Activated naive CD4-positive, alpha-beta T cell treated with anti-CD3 and anti-CD28 coated beads, Interleukin-2, amount 50 U/mL, for 24 hours (primary cell): ENCODE measurements at regions not wholly inside any gene's neighbourhood (a gene's known extent, or its start where the extent isn't known, plus 50 kb on each side); places are given as distances from the start of the nearest gene placed in this dataset.
"Not testable (repeated sequence)": the region's sequence is repeated elsewhere in the genome, so short reads cannot be mapped to it uniquely, and the experiment has no call there.

Source experiments
- H3K27ac Mint-ChIP-seq: one replicate; pipeline ENCODE4 v1.8.0; 2021; ENCODE audit warnings: mild to moderate bottlenecking, mixed read lengths
- H3K27me3 Mint-ChIP-seq: one replicate; pipeline ENCODE4 v1.8.0; 2021; ENCODE audit warnings: mixed read lengths
- H3K36me3 Mint-ChIP-seq: one replicate; pipeline ENCODE4 v1.8.0; 2021; ENCODE audit warnings: mixed read lengths
- H3K4me1 Mint-ChIP-seq: one replicate; pipeline ENCODE4 v1.8.0; 2021; ENCODE audit warnings: mixed read lengths
- H3K4me3 Mint-ChIP-seq: one replicate; pipeline ENCODE4 v1.8.0; 2021; ENCODE audit warnings: mild to moderate bottlenecking, mixed read lengths
- H3K9me3 Mint-ChIP-seq: one replicate; pipeline ENCODE4 v1.8.0; 2021; ENCODE audit warnings: mixed read lengths

- H3K4me3 Mint-ChIP-seq, result no peak overlapping the region
- H3K27me3 Mint-ChIP-seq, result no peaks in the 10 kb centered on the region
- H3K9me3 Mint-ChIP-seq, result no peaks in the 10 kb centered on the region
- no peaks in the 10 kb centered on the region for H3K36me3 Mint-ChIP-seq
- H3K4me1 Mint-ChIP-seq, result no peaks in the 10 kb centered on the region
- no peak overlapping the region for H3K27ac Mint-ChIP-seq
Measured at GRCh38 chr4:66929748-66930147, 615.6 kb downstream of the CENPC start.

- not testable (repeated sequence) for H3K27me3 Mint-ChIP-seq, H3K9me3 Mint-ChIP-seq, H3K4me1 Mint-ChIP-seq, H3K36me3 Mint-ChIP-seq, H3K4me3 Mint-ChIP-seq, H3K27ac Mint-ChIP-seq
Measured at GRCh38 chr4:66928881-66929280, 616.4 kb downstream of the CENPC start.

- H3K27ac Mint-ChIP-seq, result no peak overlapping the region
Measured at GRCh38 chr4:66927937-66928336, 617.4 kb downstream of the CENPC start.

GRCh38 chr4:66926687-66927086 lies 618.6 kb downstream of the CENPC start:
- H3K36me3 Mint-ChIP-seq, result no peaks in the 10 kb centered on the region
- no peak overlapping the region for H3K4me3 Mint-ChIP-seq
- H3K9me3 Mint-ChIP-seq, result peaks cover 10% of the 10 kb centered on the region
- H3K4me1 Mint-ChIP-seq, result no peaks in the 10 kb centered on the region
- no peak overlapping the region for H3K27ac Mint-ChIP-seq
- no peaks in the 10 kb centered on the region for H3K27me3 Mint-ChIP-seq

More at GRCh38 chr4:66927937-66928336, 617.4 kb downstream of the CENPC start:
- Mint-ChIP-seq H3K27me3 (no peaks in the 10 kb centered on the region), H3K4me1 (no peaks in the 10 kb centered on the region), H3K9me3 (peaks cover 6% of the 10 kb centered on the region), H3K36me3 (no peaks in the 10 kb centered on the region), H3K4me3 (no peak overlapping the region)

GRCh38 chr4:66923081-66923865 lies 622.0 kb downstream of the CENPC start:
- no peaks in the 10 kb centered on the region for H3K27me3 Mint-ChIP-seq
- H3K36me3 Mint-ChIP-seq, result no peaks in the 10 kb centered on the region
- no peak overlapping the region for H3K4me3 Mint-ChIP-seq
- H3K4me1 Mint-ChIP-seq, result no peaks in the 10 kb centered on the region
- peaks cover 10% of the 10 kb centered on the region for H3K9me3 Mint-ChIP-seq
- no peak overlapping the region for H3K27ac Mint-ChIP-seq

GRCh38 chr4:66921433-66921832 lies 623.9 kb downstream of the CENPC start:
- Mint-ChIP-seq H3K27me3 (no peaks in the 10 kb centered on the region), H3K36me3 (no peaks in the 10 kb centered on the region), H3K4me3 (no peak overlapping the region), H3K27ac (no peak overlapping the region), H3K4me1 (no peaks in the 10 kb centered on the region), H3K9me3 (peaks cover 17% of the 10 kb centered on the region)

- Mint-ChIP-seq H3K36me3 (no peaks in the 10 kb centered on the region), H3K4me3 (no peak overlapping the region), H3K27ac (no peak overlapping the region), H3K27me3 (no peaks in the 10 kb centered on the region), H3K4me1 (no peaks in the 10 kb centered on the region), H3K9me3 (peaks cover 17% of the 10 kb centered on the region)
Measured at GRCh38 chr4:66920514-66920913, 624.8 kb downstream of the CENPC start.

GRCh38 chr4:66911880-66912279 lies 633.4 kb downstream of the CENPC start:
- Mint-ChIP-seq H3K27ac (no peak overlapping the region), H3K4me1 (no peaks in the 10 kb centered on the region), H3K4me3 (no peak overlapping the region), H3K36me3 (no peaks in the 10 kb centered on the region), H3K27me3 (no peaks in the 10 kb centered on the region), H3K9me3 (peaks cover 20% of the 10 kb centered on the region)

GRCh38 chr4:66906314-66906713 lies 639.0 kb downstream of the CENPC start:
- peaks cover 18% of the 10 kb centered on the region for H3K9me3 Mint-ChIP-seq
- no peak overlapping the region for H3K4me3 Mint-ChIP-seq

GRCh38 chr4:66899422-66900065 lies 645.8 kb downstream of the CENPC start:
- H3K27ac Mint-ChIP-seq, result no peak overlapping the region
- H3K4me3 Mint-ChIP-seq, result no peak overlapping the region
- H3K36me3 Mint-ChIP-seq, result no peaks in the 10 kb centered on the region
- no peaks in the 10 kb centered on the region for H3K27me3 Mint-ChIP-seq
- H3K9me3 Mint-ChIP-seq, result peaks cover 8% of the 10 kb centered on the region
- no peaks in the 10 kb centered on the region for H3K4me1 Mint-ChIP-seq

More at GRCh38 chr4:66906314-66906713, 639.0 kb downstream of the CENPC start:
- H3K27me3 Mint-ChIP-seq, result no peaks in the 10 kb centered on the region
- H3K36me3 Mint-ChIP-seq, result no peaks in the 10 kb centered on the region
- no peak overlapping the region for H3K27ac Mint-ChIP-seq
- H3K4me1 Mint-ChIP-seq, result no peaks in the 10 kb centered on the region

GRCh38 chr4:66893807-66894206 lies 651.5 kb downstream of the CENPC start:
- Mint-ChIP-seq H3K27me3 (no peaks in the 10 kb centered on the region), H3K27ac (no peak overlapping the region), H3K4me1 (no peaks in the 10 kb centered on the region), H3K36me3 (no peaks in the 10 kb centered on the region), H3K9me3 (peaks cover 8% of the 10 kb centered on the region), H3K4me3 (no peak overlapping the region)

GRCh38 chr4:66887061-66887460 lies 658.2 kb downstream of the CENPC start:
- no peaks in the 10 kb centered on the region for H3K4me1 Mint-ChIP-seq
- no peaks in the 10 kb centered on the region for H3K9me3 Mint-ChIP-seq
- no peak overlapping the region for H3K27ac Mint-ChIP-seq
- H3K36me3 Mint-ChIP-seq, result no peaks in the 10 kb centered on the region
- no peak overlapping the region for H3K4me3 Mint-ChIP-seq
- no peaks in the 10 kb centered on the region for H3K27me3 Mint-ChIP-seq

GRCh38 chr4:66885501-66886165 lies 659.7 kb downstream of the CENPC start:
- no peaks in the 10 kb centered on the region for H3K27me3 Mint-ChIP-seq
- H3K36me3 Mint-ChIP-seq, result no peaks in the 10 kb centered on the region
- no peak overlapping the region for H3K27ac Mint-ChIP-seq
- H3K9me3 Mint-ChIP-seq, result no peaks in the 10 kb centered on the region
- no peaks in the 10 kb centered on the region for H3K4me1 Mint-ChIP-seq
- H3K4me3 Mint-ChIP-seq, result no peak overlapping the region

GRCh38 chr4:66876946-66877345 lies 668.4 kb downstream of the CENPC start:
- no peak overlapping the region for H3K4me3 Mint-ChIP-seq
- no peak overlapping the region for H3K27ac Mint-ChIP-seq
- H3K27me3 Mint-ChIP-seq, result no peaks in the 10 kb centered on the region
- no peaks in the 10 kb centered on the region for H3K9me3 Mint-ChIP-seq
- no peaks in the 10 kb centered on the region for H3K36me3 Mint-ChIP-seq
- no peaks in the 10 kb centered on the region for H3K4me1 Mint-ChIP-seq

GRCh38 chr4:66872661-66873060 lies 672.6 kb downstream of the CENPC start:
- H3K4me1 Mint-ChIP-seq, result no peaks in the 10 kb centered on the region
- no peak overlapping the region for H3K4me3 Mint-ChIP-seq
- no peak overlapping the region for H3K27ac Mint-ChIP-seq
- H3K9me3 Mint-ChIP-seq, result no peaks in the 10 kb centered on the region
- no peaks in the 10 kb centered on the region for H3K36me3 Mint-ChIP-seq
- no peaks in the 10 kb centered on the region for H3K27me3 Mint-ChIP-seq

- Mint-ChIP-seq H3K27ac (no peak overlapping the region), H3K27me3 (no peaks in the 10 kb centered on the region), H3K4me3 (no peak overlapping the region), H3K36me3 (no peaks in the 10 kb centered on the region), H3K4me1 (no peaks in the 10 kb centered on the region), H3K9me3 (no peaks in the 10 kb centered on the region)
Measured at GRCh38 chr4:66863481-66863880, 681.8 kb downstream of the CENPC start.
